ENCODE measurements at regions not wholly inside any gene's neighbourhood (a gene's known extent, or its start where the extent isn't known, plus 50 kb on each side); places are given as distances from the start of the nearest gene placed in this dataset.

- no peak for TF ChIP-seq TOX (CRISPR knock-in tag; IDR thresholded peaks at IDR 0.05; ENCODE audit: borderline replicate concordance)
- TF ChIP-seq ZFP3 (CRISPR knock-in tag; IDR thresholded peaks at IDR 0.05): no peak
- no peak for TF ChIP-seq TSHZ2 (CRISPR knock-in tag; IDR thresholded peaks at IDR 0.05)
- ATAC-seq: no peak
Observed at GRCh38 chr2:64390586-64390985, 63.4 kb upstream of the LGALSL start.

GRCh38 chr2:64391424-64391823, 62.5 kb upstream of the LGALSL start:
- no peak for ATAC-seq

GRCh38 chr2:64391940-64392339, 62.0 kb upstream of the LGALSL start:
- ATAC-seq: no peak
- TF ChIP-seq OSR1 (CRISPR knock-in tag; IDR thresholded peaks at IDR 0.05): no peak
- no peak for TF ChIP-seq ZNF70 (CRISPR knock-in tag; IDR thresholded peaks at IDR 0.05)
- no peak for TF ChIP-seq ESRRG (CRISPR knock-in tag; IDR thresholded peaks at IDR 0.05)
- TF ChIP-seq CSRNP3 (CRISPR knock-in tag; IDR thresholded peaks at IDR 0.05): no peak
- no peak for TF ChIP-seq CSDC2 (CRISPR knock-in tag; IDR thresholded peaks at IDR 0.05)
- TF ChIP-seq ISL1 (CRISPR knock-in tag; IDR thresholded peaks at IDR 0.05): no peak
- no peak for TF ChIP-seq TSHZ2 (CRISPR knock-in tag; IDR thresholded peaks at IDR 0.05)
- TF ChIP-seq ZNF8 (CRISPR knock-in tag; IDR thresholded peaks at IDR 0.05): no peak
- no peak for TF ChIP-seq ARNTL (CRISPR knock-in tag; IDR thresholded peaks at IDR 0.05; ENCODE audit: borderline replicate concordance, low read depth)
- no peak for TF ChIP-seq ZFP30 (CRISPR knock-in tag; IDR thresholded peaks at IDR 0.05)
- TF ChIP-seq TCF4 (CRISPR knock-in tag; IDR thresholded peaks at IDR 0.05; ENCODE audit: borderline replicate concordance): no peak
- TF ChIP-seq PPARA (CRISPR knock-in tag; IDR thresholded peaks at IDR 0.05; ENCODE audit: borderline replicate concordance): no peak
- no peak for TF ChIP-seq PATZ1 (CRISPR knock-in tag; IDR thresholded peaks at IDR 0.05; ENCODE audit: borderline replicate concordance)
- no peak for TF ChIP-seq RARB (CRISPR knock-in tag; IDR thresholded peaks at IDR 0.05)
- no peak for TF ChIP-seq SNAI2 (CRISPR knock-in tag; IDR thresholded peaks at IDR 0.05)
- TF ChIP-seq POU6F1 (CRISPR knock-in tag; IDR thresholded peaks at IDR 0.05; ENCODE audit: borderline replicate concordance, low read depth): no peak
- TF ChIP-seq CREB5 (CRISPR knock-in tag; IDR thresholded peaks at IDR 0.05; ENCODE audit: low read depth): no peak
- TF ChIP-seq GLIS3 (CRISPR knock-in tag; IDR thresholded peaks at IDR 0.05): no peak

More at GRCh38 chr2:64391424-64391823, 62.5 kb upstream of the LGALSL start:
- no peak for TF ChIP-seq ZFP3 (CRISPR knock-in tag; IDR thresholded peaks at IDR 0.05)
- no peak for TF ChIP-seq CSDC2 (CRISPR knock-in tag; IDR thresholded peaks at IDR 0.05)
- no peak for TF ChIP-seq ARNTL (CRISPR knock-in tag; IDR thresholded peaks at IDR 0.05; ENCODE audit: borderline replicate concordance, low read depth)

Data from SK-N-SH treated with all-trans-retinoic acid at 6 μM for 48 hours (cell line).